OCI-LY7 (cell line): ENCODE measurements at regions not wholly inside any gene's neighbourhood (a gene's known extent, or its start where the extent isn't known, plus 50 kb on each side); places are given as distances from the start of the nearest gene placed in this dataset.

Experiments
- BruUV-seq: library from RNA; stranded (reverse); fragments of 400-500 nt; replicated peaks from 2 replicates; lab custom pipeline; 2021; lab: Mats Ljungman, UMichigan
- CTCF ChIA-PET: fragments of 300-600 bp; sonication (Branson Sonifier 250); formaldehyde crosslinking; loops from one replicate; lab custom pipeline; 2022; ENCODE audit warnings: antibody characterized with exemption; ENCODE audit not compliant: unreplicated experiment; lab: Charles Lee
- POLR2A ChIA-PET: fragments of 300-600 bp; sonication (Branson Sonifier 250); formaldehyde crosslinking; loops from one replicate; lab custom pipeline; 2022; ENCODE audit warnings: antibody characterized with exemption; lab: Charles Lee
- DNase-seq: peaks from one replicate; pipeline ENCODE4 v3.0.0-alpha.2; 2015; ENCODE audit warnings: low spot score
- H2AFZ ChIP-seq: fragments of 200-600 bp; sonication (generic), shearing (Covaris generic); 2 replicates; pipeline ENCODE4 v1.6.1; 2014; ENCODE audit warnings: mild to moderate bottlenecking, antibody characterized with exemption, low read length, moderate library complexity
- H3K27ac ChIP-seq: fragments of 200-600 bp; sonication (generic); 2 replicates; pipeline ENCODE4 v1.5.1; 2014; ENCODE audit warnings: mixed run types, low read depth, mild to moderate bottlenecking, moderate library complexity, low read length, inconsistent platforms; ENCODE audit not compliant: poor library complexity, severe bottlenecking
- H3K36me3 ChIP-seq: fragments of 200-600 bp; sonication (generic); 2 replicates; pipeline ENCODE4 v1.6.1; 2014; ENCODE audit warnings: mild to moderate bottlenecking, antibody characterized with exemption, low read length, moderate library complexity, mixed read lengths; ENCODE audit not compliant: insufficient read depth
- H3K4me1 ChIP-seq: fragments of 200-600 bp; sonication (generic); 2 replicates; pipeline ENCODE4 v1.5.1; 2014; ENCODE audit warnings: mild to moderate bottlenecking, low read length; ENCODE audit not compliant: insufficient read depth, poor library complexity, severe bottlenecking
- H3K4me2 ChIP-seq: fragments of 200-600 bp; sonication (generic); 2 replicates; pipeline ENCODE4 v1.6.1; 2014; ENCODE audit warnings: mild to moderate bottlenecking, low read length
- H3K4me3 ChIP-seq: fragments of 200-600 bp; sonication (generic); 2 replicates; pipeline ENCODE4 v1.5.1; 2014; ENCODE audit warnings: mild to moderate bottlenecking, low read depth, low read length; ENCODE audit not compliant: poor library complexity, severe bottlenecking
- H3K79me2 ChIP-seq: fragments of 200-600 bp; sonication (generic); 2 replicates; pipeline ENCODE4 v1.6.1; 2016; ENCODE audit warnings: low read depth, mild to moderate bottlenecking, low read length, moderate library complexity, mixed read lengths; ENCODE audit not compliant: insufficient read depth
- H3K9me2 ChIP-seq: fragments of 200-600 bp; sonication (generic); 2 replicates; pipeline ENCODE4 v1.6.1; 2016; ENCODE audit warnings: mild to moderate bottlenecking, low read length, mixed read lengths; ENCODE audit not compliant: insufficient read depth
- H3K9me3 ChIP-seq: fragments of 200-600 bp; sonication (generic); 2 replicates; pipeline ENCODE4 v1.6.1; 2014; ENCODE audit warnings: mild to moderate bottlenecking, mixed run types, low read length, mixed read lengths
- H4K20me1 ChIP-seq: fragments of 200-600 bp; sonication (generic); 2 replicates; pipeline ENCODE4 v1.6.1; 2014; ENCODE audit warnings: mild to moderate bottlenecking, antibody characterized with exemption, low read length, moderate library complexity, mixed read lengths; ENCODE audit not compliant: insufficient read depth
- EZH2phosphoT487 ChIP-seq: fragments of 200-600 bp; sonication (generic); IDR thresholded peaks from 2 replicates; pipeline ENCODE4 v1.6.1; 2018; ENCODE audit warnings: low read depth, borderline replicate concordance, mild to moderate bottlenecking, mixed run types, antibody characterized with exemption, low read length, moderate library complexity, mixed read lengths
- intact Hi-C: fragments of 100-400 bp; cut with micrococcal nuclease; formaldehyde crosslinking; loops from one replicate; pipeline ENCODE4 v1.10.0; 2022; ENCODE audit not compliant: unreplicated experiment
- TF ChIP-seq, protein P1 (sequence below): fragments of 200-600 bp; sonication (generic); conservative IDR thresholded peaks from 2 replicates; pipeline ENCODE4 v1.5.1; 2014; ENCODE audit warnings: mild to moderate bottlenecking, antibody characterized with exemption, low read length, moderate library complexity, mixed read lengths

- H3K9me3 ChIP-seq, result no peaks in the 10 kb centered on the region
- intact Hi-C loops, result no loop called here
- H3K79me2 ChIP-seq, result no peaks in the 10 kb centered on the region
- POLR2A ChIA-PET, result interaction anchor here (0.7 kb wide), 1 partner anchor 1969 kb away, joined by 3 read pairs; no protein-coding TSS in a partner anchor
- H3K9me2 ChIP-seq, result no peaks in the 10 kb centered on the region
- no TSS peak for BruUV-seq
- H3K4me1 ChIP-seq, result no peaks in the 10 kb centered on the region
- no peak for TF ChIP-seq EZH2phosphoT487
- TF ChIP-seq, protein P1, sequence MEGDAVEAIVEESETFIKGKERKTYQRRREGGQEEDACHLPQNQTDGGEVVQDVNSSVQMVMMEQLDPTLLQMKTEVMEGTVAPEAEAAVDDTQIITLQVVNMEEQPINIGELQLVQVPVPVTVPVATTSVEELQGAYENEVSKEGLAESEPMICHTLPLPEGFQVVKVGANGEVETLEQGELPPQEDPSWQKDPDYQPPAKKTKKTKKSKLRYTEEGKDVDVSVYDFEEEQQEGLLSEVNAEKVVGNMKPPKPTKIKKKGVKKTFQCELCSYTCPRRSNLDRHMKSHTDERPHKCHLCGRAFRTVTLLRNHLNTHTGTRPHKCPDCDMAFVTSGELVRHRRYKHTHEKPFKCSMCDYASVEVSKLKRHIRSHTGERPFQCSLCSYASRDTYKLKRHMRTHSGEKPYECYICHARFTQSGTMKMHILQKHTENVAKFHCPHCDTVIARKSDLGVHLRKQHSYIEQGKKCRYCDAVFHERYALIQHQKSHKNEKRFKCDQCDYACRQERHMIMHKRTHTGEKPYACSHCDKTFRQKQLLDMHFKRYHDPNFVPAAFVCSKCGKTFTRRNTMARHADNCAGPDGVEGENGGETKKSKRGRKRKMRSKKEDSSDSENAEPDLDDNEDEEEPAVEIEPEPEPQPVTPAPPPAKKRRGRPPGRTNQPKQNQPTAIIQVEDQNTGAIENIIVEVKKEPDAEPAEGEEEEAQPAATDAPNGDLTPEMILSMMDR, result no peak
- H2AFZ ChIP-seq, result no peak overlapping the region
- CTCF ChIA-PET, result no interaction called here
- no peaks in the 10 kb centered on the region for H4K20me1 ChIP-seq
- no peaks in the 10 kb centered on the region for H3K36me3 ChIP-seq
- no peak overlapping the region for H3K4me2 ChIP-seq
- DNase-seq, result no peak
- no peak overlapping the region for H3K4me3 ChIP-seq
- H3K27ac ChIP-seq, result no peak overlapping the region
These were observed 96.2 kb upstream of the CHODL start for GRCh38 chr21:18148401-18148800.

DNA sequence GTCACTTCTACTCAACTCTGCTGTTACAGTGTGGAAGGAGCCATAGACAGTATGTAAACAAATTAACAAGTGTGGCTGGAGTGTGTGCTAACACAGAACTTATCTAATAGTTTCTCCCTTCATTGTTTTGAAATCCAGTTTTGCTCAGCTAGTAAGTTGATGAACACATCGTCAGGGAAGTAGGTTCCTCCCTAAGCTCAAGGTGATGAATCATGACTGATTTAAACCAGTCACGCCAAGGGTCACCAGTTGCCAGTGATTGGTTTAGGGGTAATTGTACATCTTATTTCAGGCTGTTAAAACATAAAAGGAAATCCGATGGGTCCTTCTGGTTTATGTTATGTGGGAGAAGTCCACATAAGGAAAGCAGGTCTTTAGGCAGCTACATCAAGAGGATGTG, 97.0 kb upstream of the CHODL start:
- Histone ChIP-seq H3K4me3 (no peak overlapping the region), H4K20me1 (no peaks in the 10 kb centered on the region), H3K9me3 (no peaks in the 10 kb centered on the region), H3K36me3 (no peaks in the 10 kb centered on the region), H3K79me2 (no peaks in the 10 kb centered on the region), H2AFZ (no peak overlapping the region), H3K27ac (no peak overlapping the region), H3K4me1 (no peaks in the 10 kb centered on the region), H3K9me2 (no peaks in the 10 kb centered on the region), H3K4me2 (no peak overlapping the region)
- TF ChIP-seq EZH2phosphoT487, result no peak
- TF ChIP-seq, protein P1, result no peak
- no TSS peak for BruUV-seq
- intact Hi-C loops, result no loop called here
- no peak for DNase-seq
- ChIA-PET CTCF (no interaction called here), POLR2A (no interaction called here)

- no peaks in the 10 kb centered on the region for H3K4me1 ChIP-seq
- no TSS peak for BruUV-seq
- H3K79me2 ChIP-seq, result no peaks in the 10 kb centered on the region
- H4K20me1 ChIP-seq, result no peaks in the 10 kb centered on the region
- POLR2A ChIA-PET, result no interaction called here
- H3K9me3 ChIP-seq, result no peaks in the 10 kb centered on the region
- TF ChIP-seq, protein P1, result no peak
- no peak for TF ChIP-seq EZH2phosphoT487
- H3K4me2 ChIP-seq, result no peak overlapping the region
- no peaks in the 10 kb centered on the region for H3K9me2 ChIP-seq
- no peak overlapping the region for H3K27ac ChIP-seq
- CTCF ChIA-PET, result no interaction called here
- no peak for DNase-seq
- intact Hi-C loops, result no loop called here
- no peaks in the 10 kb centered on the region for H3K36me3 ChIP-seq
- H2AFZ ChIP-seq, result no peak overlapping the region
- H3K4me3 ChIP-seq, result no peak overlapping the region
These were observed 97.8 kb upstream of the CHODL start for GRCh38 chr21:18146820-18147219.
